B cell (primary cell): ENCODE measurements at regions not wholly inside any gene's neighbourhood (a gene's known extent, or its start where the extent isn't known, plus 50 kb on each side); places are given as distances from the start of the nearest gene placed in this dataset.

Experiments
- ATAC-seq: fragments of 200-7000 bp; cut with Tn5 transposase; one replicate; pipeline ENCODE4 v1.10.0; 2021; ENCODE audit warnings: low read depth, mild to moderate bottlenecking, moderate number of reproducible peaks, moderate library complexity
- CTCF ChIA-PET: fragments of 350-600 bp; sonication (Branson Sonifier 250); formaldehyde crosslinking; loops from one replicate; lab custom pipeline; 2021; ENCODE audit warnings: antibody characterized with exemption, inconsistent platforms; lab: Charles Lee
- POLR2A ChIA-PET: fragments of 350-600 bp; sonication (Branson Sonifier 250); formaldehyde crosslinking; loops from one replicate; lab custom pipeline; 2021; ENCODE audit warnings: antibody characterized with exemption; lab: Charles Lee
- DNase-seq: peaks from one replicate; pipeline ENCODE4 v3.0.0; 2013
- H2AFZ ChIP-seq: 2 replicates; pipeline ENCODE4 v1.6.1; 2012; ENCODE audit warnings: mild to moderate bottlenecking, low read depth, low read length; ENCODE audit not compliant: insufficient read depth, poor library complexity, severe bottlenecking
- H3K27ac ChIP-seq, 2 donors: 1 replicate in 1 of 2; 2 replicates in 1 of 2; pipeline ENCODE4 v1.5.1; 2012 to 2013; ENCODE audit warnings: low read length in 2 of 2, mild to moderate bottlenecking in 2 of 2, moderate library complexity in 1 of 2
- H3K27me3 ChIP-seq, 4 experiments: fragments of 200-600 bp in 1 of 4; sonication (generic) in 1 of 4; replicated peaks in 1 of 4; 1 replicate in 2 of 4; 2 replicates in 2 of 4; pipeline versions ENCODE4 v1.6.1 to v1.7.0; 2013 to 2016; ENCODE audit warnings: low read length in 3 of 4, mild to moderate bottlenecking in 2 of 4, mixed read lengths in 1 of 4, moderate library complexity in 1 of 4; ENCODE audit not compliant: insufficient read depth in 4 of 4, control insufficient read depth in 3 of 4; ENCODE audit errors: control extremely low read depth in 1 of 4
- H3K36me3 ChIP-seq, 2 experiments: replicated peaks in 1 of 2; 1 replicate in 1 of 2; 2 replicates in 1 of 2; pipeline versions ENCODE4 v1.6.1 to v1.7.1; 2013; ENCODE audit warnings: low read length in 1 of 2; ENCODE audit not compliant: insufficient read depth in 2 of 2, control insufficient read depth in 1 of 2; ENCODE audit errors: control extremely low read depth in 1 of 2, extremely low read depth in 1 of 2
- H3K4me1 ChIP-seq, 2 donors: fragments of 200-600 bp in 1 of 2; sonication (generic) in 1 of 2; 1 replicate in 1 of 2; 2 replicates in 1 of 2; pipeline versions ENCODE4 v1.5.1 to v1.6.1; 2013 to 2017; ENCODE audit warnings: low read length in 2 of 2; ENCODE audit not compliant: control insufficient read depth in 2 of 2, insufficient read depth in 2 of 2
- H3K4me2 ChIP-seq: replicated peaks from 2 replicates; pipeline ENCODE3; 2012; ENCODE audit warnings: mild to moderate bottlenecking, low read depth, low read length; ENCODE audit not compliant: poor library complexity, severe bottlenecking
- H3K4me3 ChIP-seq, 5 experiments: fragments of 200-600 bp in 1 of 5; sonication (generic) in 1 of 5; 1 replicate in 3 of 5; 2 replicates in 2 of 5; pipeline versions ENCODE4 v1.5.1 to v1.7.0; 2011 to 2016; ENCODE audit warnings: low read length in 4 of 5, mild to moderate bottlenecking in 4 of 5, low read depth in 2 of 5, control low read depth in 1 of 5, moderate library complexity in 1 of 5; ENCODE audit not compliant: insufficient read depth in 1 of 5; ENCODE audit errors: control extremely low read depth in 1 of 5, extremely low read depth in 1 of 5
- H3K79me2 ChIP-seq: fragments of 200-600 bp; sonication (generic); one replicate; pipeline ENCODE4 v1.6.0; 2016; ENCODE audit warnings: low read length; ENCODE audit not compliant: control insufficient read depth, insufficient read depth
- H3K9ac ChIP-seq: fragments of 200-600 bp; sonication (generic); 2 replicates; pipeline ENCODE4 v1.6.1; 2017; ENCODE audit warnings: mild to moderate bottlenecking, low read length, moderate library complexity
- H3K9me3 ChIP-seq, 3 donors: one replicate each; pipeline versions ENCODE4 v1.6.1 to v1.7.1; 2013; ENCODE audit warnings: low read length in 2 of 3; ENCODE audit not compliant: control insufficient read depth in 2 of 3, insufficient read depth in 1 of 3; ENCODE audit errors: control extremely low read depth in 1 of 3
- H4K20me1 ChIP-seq: 2 replicates; pipeline ENCODE4 v1.6.0; 2012; ENCODE audit warnings: mild to moderate bottlenecking, low read length; ENCODE audit not compliant: insufficient read depth, control insufficient read depth, poor library complexity, severe bottlenecking
- H3K27ac Mint-ChIP-seq: one replicate; pipeline ENCODE4 v1.8.0; 2021; ENCODE audit warnings: mixed read lengths
- H3K27me3 Mint-ChIP-seq: one replicate; pipeline ENCODE4 v1.8.0; 2021; ENCODE audit warnings: mixed read lengths
- H3K4me1 Mint-ChIP-seq: one replicate; pipeline ENCODE4 v1.8.0; 2021; ENCODE audit warnings: mixed read lengths
- H3K4me3 Mint-ChIP-seq: one replicate; pipeline ENCODE4 v1.8.0; 2021; ENCODE audit warnings: mixed read lengths
- H3K9me3 Mint-ChIP-seq: one replicate; pipeline ENCODE4 v1.8.0; 2022; ENCODE audit warnings: mixed read lengths; ENCODE audit not compliant: insufficient read depth
- CTCF ChIP-seq: fragments of 200-600 bp; IDR thresholded peaks from one replicate; pipeline ENCODE4 v1.8.0; 2022; ENCODE audit warnings: antibody characterized with exemption, mild to moderate bottlenecking
- EZH2 ChIP-seq: IDR thresholded peaks from 2 replicates; pipeline ENCODE4 v1.6.1; 2012; ENCODE audit warnings: borderline replicate concordance, low read depth, mild to moderate bottlenecking, moderate library complexity, low read length; ENCODE audit not compliant: insufficient read depth, poor library complexity, severe bottlenecking
- WGBS: methylation state at CpG from one replicate; pipeline ENCODE4 v1.1.5; 2013; ENCODE audit warnings: missing lambda C conversion rate; ENCODE audit not compliant: insufficient coverage; 5-methylcytosine and 5-hydroxymethylcytosine counted together
- intact Hi-C: fragments of 100-400 bp; cut with micrococcal nuclease; formaldehyde crosslinking; loops from one replicate; pipeline ENCODE4 v1.10.0; 2022

GRCh38 chr6:66321017-66321416 is 614.0 kb upstream of the EYS start:
- H3K9ac ChIP-seq, result no peak overlapping the region
- H3K79me2 ChIP-seq, result no peaks in the 10 kb centered on the region
- H3K9me3 ChIP-seq, result no peaks in the 10 kb centered on the region
- H3K27ac ChIP-seq, result no peak overlapping the region
- H3K27me3 ChIP-seq, result no peaks in the 10 kb centered on the region
- Mint-ChIP-seq H3K27ac (no peak overlapping the region), H3K4me3 (no peak overlapping the region), H3K27me3 (no peaks in the 10 kb centered on the region), H3K4me1 (no peaks in the 10 kb centered on the region), H3K9me3 (peaks cover 5% of the 10 kb centered on the region)
- no peak overlapping the region for H3K4me2 ChIP-seq
- TF ChIP-seq EZH2, result no peak
- no peak for TF ChIP-seq CTCF
- no peak for DNase-seq
- POLR2A ChIA-PET, result no interaction called here
- H2AFZ ChIP-seq, result no peak overlapping the region
- no peaks in the 10 kb centered on the region for H3K36me3 ChIP-seq
- no peak for ATAC-seq
- intact Hi-C loops, result no loop called here
- no peaks in the 10 kb centered on the region for H4K20me1 ChIP-seq
- no peak overlapping the region for H3K4me3 ChIP-seq
- CTCF ChIA-PET, result no interaction called here
- no peaks in the 10 kb centered on the region for H3K4me1 ChIP-seq
- WGBS, result 97% methylated on average over 3 of the region's 6 CpGs

- no peak overlapping the region for H3K4me3 ChIP-seq
- no peaks in the 10 kb centered on the region for H3K4me1 ChIP-seq
- WGBS, result no CpG with 5 or more reads among the region's 2 CpGs
- no peak for DNase-seq
- ChIA-PET CTCF (no interaction called here), POLR2A (no interaction called here)
- Mint-ChIP-seq H3K4me3 (no peak overlapping the region), H3K4me1 (no peaks in the 10 kb centered on the region), H3K27me3 (no peaks in the 10 kb centered on the region), H3K9me3 (peaks cover 7% of the 10 kb centered on the region), H3K27ac (no peak overlapping the region)
- no peaks in the 10 kb centered on the region for H3K79me2 ChIP-seq
- peaks cover 0 to 11% (median 0%) of the 10 kb centered on the region in 3 donors for H3K9me3 ChIP-seq
- H2AFZ ChIP-seq, result no peak overlapping the region
- no peak overlapping the region for H3K4me2 ChIP-seq
- intact Hi-C loops, result no loop called here
- no peak overlapping the region for H3K9ac ChIP-seq
- H3K36me3 ChIP-seq, result no peaks in the 10 kb centered on the region
- no peaks in the 10 kb centered on the region for H4K20me1 ChIP-seq
- ATAC-seq, result no peak
- no peaks in the 10 kb centered on the region for H3K27me3 ChIP-seq
- no peak for TF ChIP-seq CTCF
- TF ChIP-seq EZH2, result no peak
- H3K27ac ChIP-seq, result no peak overlapping the region
Observed at GRCh38 chr6:66307490-66307889, 600.5 kb upstream of the EYS start.
